Adrenal gland (tissue), 5 donors: ENCODE measurements at regions not wholly inside any gene's neighbourhood (a gene's known extent, or its start where the extent isn't known, plus 50 kb on each side); places are given as distances from the start of the nearest gene placed in this dataset.

ENCODE experiments used
- CTCF ChIP-seq, 6 experiments: fragments of 450-650 bp in 4 of 6; fragments of 200-600 bp in 2 of 6; sonication (generic) in 1 of 6; IDR thresholded peaks; 1 replicate in 5 of 6; 2 replicates in 1 of 6; pipeline versions ENCODE4 v1.5.1 to v1.8.0; 2016 to 2021; ENCODE audit warnings: antibody characterized with exemption in 6 of 6, mild to moderate bottlenecking in 2 of 6, moderate library complexity in 1 of 6
- POLR2A ChIP-seq, 2 donors: fragments of 450-650 bp; IDR thresholded peaks; one replicate each; pipeline ENCODE4 v1.6.1; 2017; ENCODE audit warnings: antibody characterized with exemption in 2 of 2, mild to moderate bottlenecking in 2 of 2, moderate library complexity in 1 of 2
- donor health status: DM: no; HTN: no; CAD: no.

DNA sequence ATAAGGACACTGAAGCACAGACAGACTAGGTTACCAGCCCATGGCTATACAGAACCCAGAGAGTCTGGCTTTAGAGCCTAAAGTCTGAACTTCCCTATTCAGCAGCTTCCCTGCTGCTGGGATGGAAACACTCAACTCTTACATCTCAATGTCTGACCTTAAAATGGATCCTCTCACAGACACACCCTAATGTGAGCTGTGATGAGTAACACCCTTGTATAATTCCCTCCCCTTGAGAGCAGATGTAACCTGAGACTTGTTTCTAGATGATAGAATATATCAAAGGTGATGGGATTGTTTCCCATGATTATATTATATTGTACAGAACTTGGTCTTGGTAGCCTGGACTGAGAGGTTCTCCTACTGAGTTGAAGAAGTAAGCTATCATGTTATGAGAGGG, 577.1 kb upstream of the KLHL29 start:
- TF ChIP-seq CTCF (IDR thresholded peaks at IDR 0.05), result no peak
- no peak for TF ChIP-seq POLR2A (IDR thresholded peaks at IDR 0.05)
